ENCODE measurements at regions not wholly inside any gene's neighbourhood (a gene's known extent, or its start where the extent isn't known, plus 50 kb on each side); places are given as distances from the start of the nearest gene placed in this dataset.

DNA sequence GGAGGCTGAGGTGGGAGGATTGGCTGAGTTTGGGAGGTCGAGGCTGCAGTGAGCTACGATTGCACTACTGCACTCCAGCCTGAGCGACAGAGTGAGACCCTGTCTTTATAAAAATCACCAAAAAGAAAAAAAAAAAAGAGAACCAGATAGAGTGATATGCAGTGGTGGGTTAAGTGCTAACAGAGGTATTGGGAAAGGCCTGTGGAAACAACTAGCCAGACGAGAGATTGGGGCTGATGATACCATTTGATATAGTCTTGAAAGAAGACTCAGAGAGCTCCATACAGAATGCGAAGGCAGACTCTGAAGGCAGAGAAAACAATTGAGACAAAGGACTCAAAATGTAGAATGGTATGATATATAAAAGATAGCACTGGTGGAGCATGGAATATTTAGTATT lies 134.1 kb downstream of the CDC42EP3 start:
- Histone ChIP-seq H3K4me1 (ENCODE audit: insufficient read depth) (no peaks in the 10 kb centered on the region), H3K4me3 (no peak overlapping the region), H3K4me2 (no peak overlapping the region), H3K36me3 (replicated peaks; ENCODE audit: insufficient read depth, low read depth) (no peaks in the 10 kb centered on the region), H3K79me2 (no peaks in the 10 kb centered on the region), H3K27ac (no peak overlapping the region), H3K9me3 (ENCODE audit: low read depth) (no peaks in the 10 kb centered on the region), H3K27me3 (no peaks in the 10 kb centered on the region), H2AFZ (no peak overlapping the region), H3K9me2 (replicated peaks; ENCODE audit: insufficient read depth) (no peaks in the 10 kb centered on the region), H4K20me1 (ENCODE audit: insufficient read depth, poor library complexity, severe bottlenecking) (no peaks in the 10 kb centered on the region)
- no peak for DNase-seq (ENCODE audit: low spot score)
- TF ChIP-seq, protein P1, sequence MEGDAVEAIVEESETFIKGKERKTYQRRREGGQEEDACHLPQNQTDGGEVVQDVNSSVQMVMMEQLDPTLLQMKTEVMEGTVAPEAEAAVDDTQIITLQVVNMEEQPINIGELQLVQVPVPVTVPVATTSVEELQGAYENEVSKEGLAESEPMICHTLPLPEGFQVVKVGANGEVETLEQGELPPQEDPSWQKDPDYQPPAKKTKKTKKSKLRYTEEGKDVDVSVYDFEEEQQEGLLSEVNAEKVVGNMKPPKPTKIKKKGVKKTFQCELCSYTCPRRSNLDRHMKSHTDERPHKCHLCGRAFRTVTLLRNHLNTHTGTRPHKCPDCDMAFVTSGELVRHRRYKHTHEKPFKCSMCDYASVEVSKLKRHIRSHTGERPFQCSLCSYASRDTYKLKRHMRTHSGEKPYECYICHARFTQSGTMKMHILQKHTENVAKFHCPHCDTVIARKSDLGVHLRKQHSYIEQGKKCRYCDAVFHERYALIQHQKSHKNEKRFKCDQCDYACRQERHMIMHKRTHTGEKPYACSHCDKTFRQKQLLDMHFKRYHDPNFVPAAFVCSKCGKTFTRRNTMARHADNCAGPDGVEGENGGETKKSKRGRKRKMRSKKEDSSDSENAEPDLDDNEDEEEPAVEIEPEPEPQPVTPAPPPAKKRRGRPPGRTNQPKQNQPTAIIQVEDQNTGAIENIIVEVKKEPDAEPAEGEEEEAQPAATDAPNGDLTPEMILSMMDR (IDR thresholded peaks at IDR 0.05; ENCODE audit: poor library complexity), result no peak
- TF ChIP-seq EZH2phosphoT487 (IDR thresholded peaks at IDR 0.05; ENCODE audit: low read depth, severe bottlenecking, unreplicated experiment) (no peak), EZH2 (IDR thresholded peaks at IDR 0.05; ENCODE audit: borderline replicate concordance) (no peak)
- 92% methylated on average over 5 of the region's 5 CpGs for WGBS (ENCODE audit: low lambda C conversion rate, missing lambda C conversion rate)

- Histone ChIP-seq H3K27ac (no peak overlapping the region), H3K79me2 (no peaks in the 10 kb centered on the region), H3K36me3 (replicated peaks; ENCODE audit: insufficient read depth, low read depth) (no peaks in the 10 kb centered on the region), H3K9me3 (ENCODE audit: low read depth) (no peaks in the 10 kb centered on the region), H3K4me1 (ENCODE audit: insufficient read depth) (no peaks in the 10 kb centered on the region), H3K27me3 (no peaks in the 10 kb centered on the region), H2AFZ (no peak overlapping the region), H4K20me1 (ENCODE audit: insufficient read depth, poor library complexity, severe bottlenecking) (no peaks in the 10 kb centered on the region), H3K4me3 (no peak overlapping the region), H3K4me2 (no peak overlapping the region), H3K9me2 (replicated peaks; ENCODE audit: insufficient read depth) (no peaks in the 10 kb centered on the region)
- no peak for DNase-seq (ENCODE audit: low spot score)
- no peak for TF ChIP-seq EZH2 (IDR thresholded peaks at IDR 0.05; ENCODE audit: borderline replicate concordance)
- TF ChIP-seq EZH2phosphoT487 (IDR thresholded peaks at IDR 0.05; ENCODE audit: low read depth, severe bottlenecking, unreplicated experiment), result no peak
- TF ChIP-seq, protein P1 (IDR thresholded peaks at IDR 0.05; ENCODE audit: poor library complexity), result no peak
- 90% methylated on average over 5 of the region's 5 CpGs for WGBS (ENCODE audit: low lambda C conversion rate, missing lambda C conversion rate)
Observed at GRCh38 chr2:37541516-37541915, 129.9 kb downstream of the CDC42EP3 start.

GRCh38 chr2:37543999-37544557 lies 127.4 kb downstream of the CDC42EP3 start:
- H2AFZ ChIP-seq, result no peak overlapping the region
- no peaks in the 10 kb centered on the region for H4K20me1 ChIP-seq (ENCODE audit: insufficient read depth, poor library complexity, severe bottlenecking)
- H3K27ac ChIP-seq, result no peak overlapping the region
- DNase-seq (ENCODE audit: low spot score), result no peak
- H3K4me3 ChIP-seq, result no peak overlapping the region
- no peaks in the 10 kb centered on the region for H3K9me3 ChIP-seq (ENCODE audit: low read depth)
- H3K4me2 ChIP-seq, result no peak overlapping the region
- H3K79me2 ChIP-seq, result no peaks in the 10 kb centered on the region
- no peaks in the 10 kb centered on the region for H3K9me2 ChIP-seq (replicated peaks; ENCODE audit: insufficient read depth)
- TF ChIP-seq, protein P1 (IDR thresholded peaks at IDR 0.05; ENCODE audit: poor library complexity), result no peak
- no peak for TF ChIP-seq EZH2phosphoT487 (IDR thresholded peaks at IDR 0.05; ENCODE audit: low read depth, severe bottlenecking, unreplicated experiment)
- TF ChIP-seq EZH2 (IDR thresholded peaks at IDR 0.05; ENCODE audit: borderline replicate concordance), result no peak
- no peaks in the 10 kb centered on the region for H3K27me3 ChIP-seq
- no peaks in the 10 kb centered on the region for H3K4me1 ChIP-seq (ENCODE audit: insufficient read depth)
- 81% methylated on average over 4 of the region's 4 CpGs for WGBS (ENCODE audit: low lambda C conversion rate, missing lambda C conversion rate)
- no peaks in the 10 kb centered on the region for H3K36me3 ChIP-seq (replicated peaks; ENCODE audit: insufficient read depth, low read depth)
